Activated CD8-positive, alpha-beta memory T cell treated with anti-CD3 and anti-CD28 coated beads, Interleukin-2, amount 10 ng/mL, durations not matched to agents 7 days and 5 days (primary cell): ENCODE measurements at regions not wholly inside any gene's neighbourhood (a gene's known extent, or its start where the extent isn't known, plus 50 kb on each side); places are given as distances from the start of the nearest gene placed in this dataset.

Experiments used
- ATAC-seq: fragments of 150-1000 bp; cut with Tn5 transposase; one replicate; pipeline ENCODE4 v1.10.0; 2021; ENCODE audit warnings: moderate library complexity
- CTCF ChIA-PET: fragments of 350-600 bp; sonication (Branson Sonifier 250); formaldehyde crosslinking; loops from one replicate; lab custom pipeline; 2021; ENCODE audit warnings: antibody characterized with exemption; lab: Charles Lee
- DNase-seq: peaks from one replicate; pipeline ENCODE4 v3.0.0-alpha.2; 2020
- H3K27ac Mint-ChIP-seq: one replicate; pipeline ENCODE4 v1.8.0; 2021; ENCODE audit warnings: mild to moderate bottlenecking, mixed read lengths
- H3K27me3 Mint-ChIP-seq: one replicate; pipeline ENCODE4 v1.8.0; 2021; ENCODE audit warnings: mixed read lengths
- H3K36me3 Mint-ChIP-seq: one replicate; pipeline ENCODE4 v1.8.0; 2021; ENCODE audit warnings: mild to moderate bottlenecking, mixed read lengths
- H3K4me1 Mint-ChIP-seq: one replicate; pipeline ENCODE4 v1.8.0; 2021; ENCODE audit warnings: mixed read lengths
- H3K4me3 Mint-ChIP-seq: one replicate; pipeline ENCODE4 v1.8.0; 2021; ENCODE audit warnings: mild to moderate bottlenecking, moderate library complexity, mixed read lengths
- H3K9me3 Mint-ChIP-seq: one replicate; pipeline ENCODE4 v1.8.0; 2022; ENCODE audit warnings: low read depth, mixed read lengths

DNA sequence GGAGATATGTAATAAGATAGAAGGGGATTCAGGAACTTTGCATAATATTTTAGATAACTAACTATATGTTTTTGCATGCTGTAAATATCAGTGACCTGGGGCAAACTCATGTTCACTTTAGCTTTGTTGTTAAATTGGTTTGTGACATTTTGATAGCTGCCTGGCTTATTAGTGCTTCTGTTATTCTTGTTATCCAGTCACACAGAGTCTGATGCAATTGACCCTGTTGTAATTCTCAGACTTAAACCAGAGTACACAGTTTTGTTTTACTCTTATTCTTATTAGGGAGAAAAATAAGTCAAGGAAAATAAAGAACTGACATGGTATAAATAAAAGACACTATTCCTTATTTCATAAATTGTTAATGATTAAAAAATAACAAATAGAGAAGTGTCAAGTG, 516.7 kb upstream of the SLIT2 start:
- ATAC-seq: no peak
- Mint-ChIP-seq H3K27ac (no peak overlapping the region), H3K36me3 (no peaks in the 10 kb centered on the region), H3K27me3 (no peaks in the 10 kb centered on the region), H3K4me3 (no peak overlapping the region), H3K9me3 (peaks cover 2% of the 10 kb centered on the region), H3K4me1 (peaks cover 4% of the 10 kb centered on the region)
- CTCF ChIA-PET: no interaction called here
- no peak for DNase-seq

DNA sequence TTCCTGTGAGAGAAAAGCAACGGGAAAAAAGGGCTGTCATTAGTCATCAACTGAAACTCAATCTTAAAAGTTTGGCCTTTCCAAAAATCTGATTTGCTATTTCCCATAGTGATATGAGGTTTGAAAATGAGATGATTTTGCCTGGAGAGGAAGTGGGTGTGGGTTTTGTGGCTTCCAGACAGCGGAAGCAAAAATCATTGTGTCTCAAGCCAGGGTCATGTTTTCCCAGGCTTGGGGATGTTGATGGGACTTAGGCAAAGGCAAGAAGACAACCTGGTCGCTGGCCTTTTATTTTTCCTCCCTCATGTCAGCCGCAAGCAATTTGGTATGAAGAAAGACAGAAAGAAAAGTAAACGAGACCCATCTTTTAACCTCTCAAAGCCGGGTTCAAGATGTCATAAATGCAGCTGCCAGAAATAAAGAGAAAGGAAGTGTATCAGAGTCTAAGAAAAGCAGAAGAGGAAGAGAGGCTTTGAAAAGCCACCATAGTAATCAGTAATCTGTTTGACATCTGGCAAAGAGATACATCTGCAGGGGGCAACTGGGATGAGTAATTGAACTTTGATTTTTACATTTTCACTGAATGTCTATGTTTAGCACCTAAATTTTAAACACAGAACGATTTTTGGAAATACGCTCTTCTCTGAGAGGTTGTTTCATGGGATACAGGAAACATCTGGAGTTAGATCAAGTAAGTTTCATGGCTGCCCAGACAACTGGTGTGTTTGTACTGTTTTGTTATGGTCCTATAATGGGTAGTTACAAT, 521.6 kb upstream of the SLIT2 start:
- Mint-ChIP-seq H3K36me3 (no peaks in the 10 kb centered on the region), H3K4me1 (peaks cover 9% of the 10 kb centered on the region), H3K27me3 (no peaks in the 10 kb centered on the region), H3K27ac (no peak overlapping the region), H3K4me3 (no peak overlapping the region), H3K9me3 (peaks cover 2% of the 10 kb centered on the region)
- ATAC-seq (no peak), DNase-seq (no peak)
- CTCF ChIA-PET: no interaction called here

DNA sequence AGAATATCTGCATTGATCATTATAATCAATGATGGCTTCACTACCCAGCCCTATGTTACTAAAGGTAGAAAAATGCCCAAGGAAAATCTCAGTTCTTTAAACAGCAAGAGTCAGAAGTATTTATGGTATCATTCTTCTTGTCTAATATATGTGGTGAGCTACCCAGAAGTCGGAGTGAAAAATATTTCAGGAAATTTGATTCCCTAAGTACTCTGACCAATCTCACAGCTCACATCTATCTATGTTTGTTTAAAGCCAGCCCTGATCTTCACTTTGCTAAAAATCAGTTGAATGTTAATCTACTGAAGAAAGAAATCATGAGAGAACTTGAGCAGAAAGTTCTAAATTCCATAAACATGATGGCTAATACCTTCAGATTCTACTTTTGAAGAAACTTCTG, 522.9 kb upstream of the SLIT2 start:
- Mint-ChIP-seq H3K4me3 (no peak overlapping the region), H3K4me1 (peaks cover 9% of the 10 kb centered on the region), H3K9me3 (peaks cover 2% of the 10 kb centered on the region), H3K27ac (no peak overlapping the region), H3K27me3 (no peaks in the 10 kb centered on the region), H3K36me3 (no peaks in the 10 kb centered on the region)
- no peak for DNase-seq
- CTCF ChIA-PET: no interaction called here
- no peak for ATAC-seq

DNA sequence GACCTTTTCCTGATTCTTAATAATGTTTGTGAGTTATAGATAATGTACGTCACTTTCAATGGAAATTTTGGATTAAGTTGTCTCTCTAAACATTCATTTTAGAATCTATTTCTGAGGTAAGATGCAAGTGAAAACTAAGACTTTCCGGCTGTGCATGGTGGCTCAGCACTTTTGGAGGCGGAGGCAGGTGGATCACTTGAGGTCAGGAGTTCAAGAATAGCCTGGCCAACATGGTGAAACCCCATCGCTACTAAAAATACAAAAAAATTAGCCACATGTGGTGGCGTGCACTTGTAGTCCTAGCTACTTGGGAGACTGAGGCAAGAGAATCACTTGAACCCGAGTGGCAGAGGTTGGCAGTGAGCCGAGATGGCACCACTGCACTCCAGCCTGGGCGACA, 524.6 kb upstream of the SLIT2 start:
- CTCF ChIA-PET: no interaction called here
- no peak for DNase-seq
- H3K27ac Mint-ChIP-seq: no peak overlapping the region
- no peak overlapping the region for H3K4me3 Mint-ChIP-seq
- no peak for ATAC-seq
- H3K9me3 Mint-ChIP-seq: peaks cover 4% of the 10 kb centered on the region
- peaks cover 9% of the 10 kb centered on the region for H3K4me1 Mint-ChIP-seq
- no peaks in the 10 kb centered on the region for H3K36me3 Mint-ChIP-seq
- no peaks in the 10 kb centered on the region for H3K27me3 Mint-ChIP-seq

DNA sequence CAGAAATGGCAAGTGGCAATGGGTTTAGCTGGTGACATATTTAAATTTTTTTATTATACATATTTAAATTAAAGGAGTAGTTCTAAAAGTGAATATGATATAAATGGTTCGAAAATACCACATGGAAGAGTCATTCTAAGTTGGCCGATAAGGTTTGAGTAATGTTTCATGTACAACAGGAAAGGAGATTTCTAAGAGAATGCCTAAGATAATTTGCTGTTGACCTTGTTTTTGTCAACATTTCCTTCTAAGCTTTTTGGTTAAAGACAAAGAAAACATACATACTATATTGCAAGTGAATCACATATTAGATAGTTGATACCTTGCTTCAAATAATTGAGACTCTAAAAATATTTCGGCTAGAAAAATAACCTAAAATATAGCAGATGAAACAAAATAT, 526.6 kb upstream of the SLIT2 start:
- H3K27me3 Mint-ChIP-seq: no peaks in the 10 kb centered on the region
- no peak for ATAC-seq
- H3K4me1 Mint-ChIP-seq: peaks cover 6% of the 10 kb centered on the region
- no peak overlapping the region for H3K27ac Mint-ChIP-seq
- no peak for DNase-seq
- H3K36me3 Mint-ChIP-seq: no peaks in the 10 kb centered on the region
- H3K4me3 Mint-ChIP-seq: no peak overlapping the region
- H3K9me3 Mint-ChIP-seq: peaks cover 8% of the 10 kb centered on the region
- CTCF ChIA-PET: no interaction called here

DNA sequence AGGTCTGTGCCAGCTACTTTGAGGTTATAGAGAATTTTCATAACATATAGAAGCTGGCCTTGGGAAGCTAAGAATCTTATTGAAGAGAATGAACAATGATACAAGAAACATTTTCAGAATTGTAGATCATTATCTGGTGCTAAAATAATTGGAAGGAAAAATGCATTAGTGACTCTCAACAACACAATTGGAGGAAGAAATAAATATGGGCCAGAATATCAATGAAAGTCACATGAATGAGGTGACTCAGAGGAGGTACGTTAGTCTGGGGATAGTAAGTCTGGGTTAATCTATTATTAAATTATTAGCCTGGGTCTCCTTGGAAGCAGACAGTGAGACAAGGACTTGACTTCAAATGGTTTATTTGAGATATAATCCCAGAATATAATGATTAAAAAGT, 529.3 kb upstream of the SLIT2 start:
- DNase-seq: no peak
- ATAC-seq: no peak
- no peaks in the 10 kb centered on the region for H3K27me3 Mint-ChIP-seq
- H3K4me1 Mint-ChIP-seq: no peaks in the 10 kb centered on the region
- no peaks in the 10 kb centered on the region for H3K36me3 Mint-ChIP-seq
- peaks cover 14% of the 10 kb centered on the region for H3K9me3 Mint-ChIP-seq
- H3K27ac Mint-ChIP-seq: no peak overlapping the region
- H3K4me3 Mint-ChIP-seq: no peak overlapping the region
- CTCF ChIA-PET: no interaction called here

DNA sequence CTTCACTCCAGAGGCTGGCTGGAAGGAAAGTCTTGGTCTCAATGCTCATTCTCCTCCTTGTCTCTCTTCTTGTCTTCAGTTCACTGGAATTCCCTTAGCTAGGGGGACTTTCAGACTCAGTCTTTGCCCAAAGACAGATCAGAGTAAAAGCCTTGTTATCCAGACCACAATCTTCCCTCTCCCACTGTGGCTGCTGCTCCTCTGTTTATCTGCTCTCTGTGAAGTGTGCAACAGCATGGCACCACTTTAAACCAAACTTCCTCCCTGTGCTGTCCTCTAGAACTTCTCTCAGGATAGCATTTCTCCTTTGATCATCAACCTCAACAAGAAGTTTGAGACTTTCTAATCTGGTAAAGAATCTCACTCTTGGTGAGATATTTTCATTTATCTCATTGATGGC, 530.1 kb upstream of the SLIT2 start:
- Mint-ChIP-seq H3K9me3 (peaks cover 13% of the 10 kb centered on the region), H3K27ac (no peak overlapping the region), H3K36me3 (no peaks in the 10 kb centered on the region), H3K4me3 (no peak overlapping the region), H3K27me3 (no peaks in the 10 kb centered on the region), H3K4me1 (no peaks in the 10 kb centered on the region)
- CTCF ChIA-PET: no interaction called here
- no peak for ATAC-seq
- no peak for DNase-seq

DNA sequence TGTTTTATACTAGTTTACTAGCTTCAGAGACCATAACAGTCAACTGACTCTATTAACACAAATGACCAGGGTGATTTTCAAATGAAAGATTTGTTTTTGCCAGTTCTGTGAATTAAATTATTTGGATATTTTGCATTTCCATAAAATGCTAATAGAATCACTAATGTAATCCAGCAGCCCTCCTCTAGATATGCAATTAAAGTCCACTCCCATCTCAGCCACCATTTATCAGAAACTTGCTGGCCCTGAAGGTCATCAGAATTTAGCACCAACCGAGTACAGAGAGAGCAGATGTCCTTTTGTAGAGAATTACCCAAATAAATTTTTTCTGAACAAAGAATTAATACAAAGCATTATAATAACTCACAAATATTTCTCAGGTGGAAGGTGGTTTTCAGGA, 531.1 kb upstream of the SLIT2 start:
- Mint-ChIP-seq H3K4me3 (no peak overlapping the region), H3K4me1 (no peaks in the 10 kb centered on the region), H3K9me3 (peaks cover 12% of the 10 kb centered on the region), H3K27ac (no peak overlapping the region), H3K36me3 (no peaks in the 10 kb centered on the region), H3K27me3 (no peaks in the 10 kb centered on the region)
- ATAC-seq (no peak), DNase-seq (no peak)
- CTCF ChIA-PET: no interaction called here

DNA sequence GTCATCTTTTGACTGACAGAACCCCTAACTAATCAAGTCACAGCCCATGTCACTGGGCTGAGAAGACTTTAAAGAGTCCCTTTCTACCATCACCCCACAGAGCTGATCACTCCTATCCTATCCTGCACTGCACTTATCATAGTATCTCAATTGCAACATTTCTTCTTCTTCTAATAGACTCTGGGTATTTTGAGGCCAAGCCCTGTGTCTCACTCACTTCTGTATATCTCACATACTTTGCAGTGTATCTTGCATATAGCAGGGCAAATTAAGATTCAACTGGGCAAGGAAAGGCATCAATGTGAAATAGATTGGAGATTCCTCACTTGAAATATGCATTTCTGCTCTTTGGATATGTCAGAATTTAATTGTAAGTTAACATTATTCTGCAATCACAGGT, 531.5 kb upstream of the SLIT2 start:
- Mint-ChIP-seq H3K9me3 (peaks cover 12% of the 10 kb centered on the region), H3K27me3 (no peaks in the 10 kb centered on the region), H3K4me1 (no peaks in the 10 kb centered on the region), H3K36me3 (no peaks in the 10 kb centered on the region), H3K4me3 (no peak overlapping the region), H3K27ac (no peak overlapping the region)
- ATAC-seq: no peak
- DNase-seq: no peak
- CTCF ChIA-PET: no interaction called here

DNA sequence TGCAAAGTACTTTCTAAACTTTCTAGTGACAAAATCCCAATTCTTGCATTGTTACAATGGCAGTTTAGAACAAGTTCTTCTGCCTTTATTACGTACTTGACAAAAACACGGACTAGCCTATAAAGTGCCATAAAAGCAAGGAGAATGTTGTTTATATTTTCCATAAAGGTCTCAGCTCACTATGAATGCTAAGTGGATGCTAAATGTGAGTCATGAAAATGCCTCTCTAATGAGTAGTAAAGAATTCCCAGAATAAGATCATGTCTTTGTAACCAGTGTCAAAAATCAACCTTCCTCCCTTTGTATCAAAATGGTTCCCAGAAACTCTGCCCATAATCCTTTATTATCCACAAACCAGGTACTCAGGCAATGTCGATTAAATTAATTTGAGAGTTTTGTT, 539.8 kb upstream of the SLIT2 start:
- DNase-seq (no peak), ATAC-seq (no peak)
- no peaks in the 10 kb centered on the region for H3K27me3 Mint-ChIP-seq
- H3K4me1 Mint-ChIP-seq: no peaks in the 10 kb centered on the region
- H3K9me3 Mint-ChIP-seq: peaks cover 14% of the 10 kb centered on the region
- no peaks in the 10 kb centered on the region for H3K36me3 Mint-ChIP-seq
- H3K27ac Mint-ChIP-seq: no peak overlapping the region
- H3K4me3 Mint-ChIP-seq: no peak overlapping the region
- CTCF ChIA-PET: no interaction called here

DNA sequence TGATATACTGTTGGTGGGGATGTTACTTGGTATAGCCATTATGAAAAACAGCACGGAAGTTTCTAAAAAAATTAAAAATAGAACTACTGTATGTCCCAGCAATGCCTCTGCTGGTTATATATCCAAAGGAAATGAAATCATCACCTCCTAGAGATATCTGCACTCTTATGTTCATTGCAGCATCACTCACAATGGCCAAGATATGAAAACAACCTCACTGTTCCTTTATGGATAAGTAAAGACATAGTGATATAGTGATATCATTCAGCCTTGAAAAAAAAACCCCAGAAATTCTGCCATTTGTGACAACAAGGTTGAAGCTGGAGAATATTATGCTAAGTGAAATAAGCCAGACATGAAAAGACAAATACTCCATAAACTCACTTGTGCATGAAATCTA, 543.8 kb upstream of the SLIT2 start:
- CTCF ChIA-PET: no interaction called here
- H3K4me1 Mint-ChIP-seq: no peaks in the 10 kb centered on the region

DNA sequence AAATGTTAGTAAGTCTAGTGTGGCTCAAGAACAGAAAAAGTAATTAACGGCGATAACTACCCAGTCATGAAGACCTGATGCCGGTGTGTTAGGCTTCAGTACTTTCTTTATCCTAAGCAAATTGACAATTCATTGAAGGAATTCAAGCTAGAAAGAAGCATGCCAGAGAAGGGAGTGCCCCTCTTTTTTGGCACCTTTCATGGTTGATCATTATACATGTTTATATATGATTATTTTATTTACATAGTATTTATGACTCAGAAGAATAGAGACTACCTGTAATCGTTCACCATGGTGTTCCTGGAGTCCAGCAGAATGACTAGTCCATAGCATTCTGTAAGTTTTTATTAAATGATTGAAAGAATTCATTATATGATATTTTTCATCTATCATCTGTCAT, 548.3 kb upstream of the SLIT2 start:
- H3K9me3 Mint-ChIP-seq: peaks cover 5% of the 10 kb centered on the region
- H3K4me3 Mint-ChIP-seq: no peak overlapping the region
- no peak for DNase-seq
- no peak overlapping the region for H3K27ac Mint-ChIP-seq
- no peaks in the 10 kb centered on the region for H3K36me3 Mint-ChIP-seq
- no peaks in the 10 kb centered on the region for H3K4me1 Mint-ChIP-seq
- CTCF ChIA-PET: no interaction called here
- ATAC-seq: no peak
- no peaks in the 10 kb centered on the region for H3K27me3 Mint-ChIP-seq

More for the DNA sequence above, 543.8 kb upstream of the SLIT2 start:
- Mint-ChIP-seq H3K27ac (no peak overlapping the region), H3K9me3 (peaks cover 11% of the 10 kb centered on the region), H3K4me3 (no peak overlapping the region), H3K27me3 (no peaks in the 10 kb centered on the region), H3K36me3 (no peaks in the 10 kb centered on the region)
- ATAC-seq (no peak), DNase-seq (no peak)

DNA sequence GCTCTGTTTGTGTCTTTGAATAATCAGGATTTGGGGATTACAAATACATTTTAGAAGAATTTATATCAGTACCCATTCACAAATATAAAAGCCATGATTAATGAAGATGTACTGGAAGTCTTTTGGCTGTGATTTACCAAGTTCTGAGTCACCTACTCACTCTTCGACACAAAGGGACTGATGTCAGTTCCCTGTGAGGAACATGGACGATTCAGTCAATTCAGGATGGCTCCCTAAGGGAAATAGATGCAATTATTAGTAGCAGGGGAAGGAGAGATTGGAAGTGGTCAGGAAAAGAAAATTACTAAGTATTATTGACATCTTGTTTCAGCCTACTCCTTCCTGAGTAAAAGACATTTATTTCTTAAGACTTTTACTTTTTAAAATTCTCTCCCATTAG, 550.7 kb upstream of the SLIT2 start:
- no peak overlapping the region for H3K4me3 Mint-ChIP-seq
- no peaks in the 10 kb centered on the region for H3K36me3 Mint-ChIP-seq
- H3K27me3 Mint-ChIP-seq: no peaks in the 10 kb centered on the region
- CTCF ChIA-PET: no interaction called here
- no peak overlapping the region for H3K27ac Mint-ChIP-seq
- DNase-seq: no peak
- no peak for ATAC-seq
- H3K9me3 Mint-ChIP-seq: peaks cover 8% of the 10 kb centered on the region
- H3K4me1 Mint-ChIP-seq: no peaks in the 10 kb centered on the region

DNA sequence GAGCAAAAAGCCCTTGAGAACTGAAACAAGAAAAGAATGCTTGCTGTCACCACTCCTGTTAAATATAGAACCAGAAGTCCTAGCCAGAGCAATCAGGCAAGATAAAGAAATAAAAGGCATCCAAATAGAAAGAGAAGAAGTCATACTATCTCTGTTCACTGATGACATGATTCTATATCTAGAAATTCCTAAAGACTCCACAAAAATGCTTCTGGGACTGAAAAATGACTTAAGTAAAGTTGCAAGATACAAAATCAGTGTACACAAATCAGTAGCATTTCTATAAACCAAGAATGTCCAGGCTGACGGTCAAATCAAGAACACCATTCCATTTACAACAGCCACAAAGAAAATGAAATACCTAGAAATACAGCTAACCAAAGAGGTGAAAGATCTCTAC, 552.7 kb upstream of the SLIT2 start:
- DNase-seq (no peak), ATAC-seq (no peak)
- CTCF ChIA-PET: no interaction called here
- H3K36me3 Mint-ChIP-seq: no peaks in the 10 kb centered on the region
- no peak overlapping the region for H3K27ac Mint-ChIP-seq
- H3K4me3 Mint-ChIP-seq: no peak overlapping the region
- peaks cover 7% of the 10 kb centered on the region for H3K9me3 Mint-ChIP-seq
- H3K4me1 Mint-ChIP-seq: no peaks in the 10 kb centered on the region
- H3K27me3 Mint-ChIP-seq: no peaks in the 10 kb centered on the region

DNA sequence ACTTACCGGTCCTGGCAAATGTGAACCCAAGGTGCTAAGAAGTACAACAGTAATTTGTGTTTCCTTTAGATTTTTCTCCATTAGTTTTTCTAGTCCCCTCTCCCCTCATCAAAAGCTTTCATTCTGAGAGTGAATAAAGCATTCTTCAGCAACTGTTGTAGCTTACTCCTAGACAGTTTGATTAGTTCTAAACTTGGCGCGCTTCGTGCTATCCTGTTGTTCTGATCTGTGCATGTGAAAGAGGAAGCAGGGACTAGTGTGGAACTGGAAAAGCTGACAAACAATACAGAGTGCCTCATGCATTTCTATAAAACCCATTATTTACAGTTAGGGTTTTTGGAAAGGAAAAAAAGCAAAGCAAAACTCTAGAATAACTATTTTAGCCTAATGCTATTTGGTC, 556.9 kb upstream of the SLIT2 start:
- Mint-ChIP-seq H3K36me3 (no peaks in the 10 kb centered on the region), H3K4me1 (no peaks in the 10 kb centered on the region), H3K9me3 (peaks cover 12% of the 10 kb centered on the region), H3K27ac (no peak overlapping the region), H3K27me3 (no peaks in the 10 kb centered on the region), H3K4me3 (no peak overlapping the region)
- no peak for DNase-seq
- CTCF ChIA-PET: no interaction called here
- ATAC-seq: no peak
